Endothelial cell of umbilical vein (primary cell): ENCODE measurements at regions not wholly inside any gene's neighbourhood (a gene's known extent, or its start where the extent isn't known, plus 50 kb on each side); places are given as distances from the start of the nearest gene placed in this dataset.

Experiments
- EZH2 ChIP-seq: IDR thresholded peaks from 2 replicates; pipeline ENCODE4 v1.6.1; 2012; ENCODE audit warnings: borderline replicate concordance, low read depth, mild to moderate bottlenecking, moderate library complexity, low read length, inconsistent platforms; ENCODE audit not compliant: severe bottlenecking
- POLR2A ChIP-seq: IDR thresholded peaks from 2 replicates; pipeline ENCODE4 v1.6.1; 2012; ENCODE audit warnings: low read depth, mild to moderate bottlenecking, control low read depth, low read length
- POLR2AphosphoS5 ChIP-seq: IDR thresholded peaks from 2 replicates; pipeline ENCODE4 v1.6.1; 2012; ENCODE audit warnings: low read depth, mild to moderate bottlenecking, control low read depth, low read length, moderate library complexity; ENCODE audit not compliant: insufficient read depth
- TF ChIP-seq, protein P1 (sequence below), 2 donors: IDR thresholded peaks; 1 replicate in 1 of 2; 2 replicates in 1 of 2; pipeline ENCODE4 v1.5.1; 2011; ENCODE audit warnings: low read length in 2 of 2, mild to moderate bottlenecking in 2 of 2, moderate library complexity in 2 of 2, control low read depth in 1 of 2, inconsistent platforms in 1 of 2, low read depth in 1 of 2; ENCODE audit not compliant: insufficient read depth in 1 of 2; ENCODE audit errors: extremely low read depth in 1 of 2
- TF ChIP-seq, protein P2 (sequence below): IDR thresholded peaks from 2 replicates; pipeline ENCODE4 v1.6.1; 2011; ENCODE audit not compliant: insufficient read depth, insufficient read length

DNA sequence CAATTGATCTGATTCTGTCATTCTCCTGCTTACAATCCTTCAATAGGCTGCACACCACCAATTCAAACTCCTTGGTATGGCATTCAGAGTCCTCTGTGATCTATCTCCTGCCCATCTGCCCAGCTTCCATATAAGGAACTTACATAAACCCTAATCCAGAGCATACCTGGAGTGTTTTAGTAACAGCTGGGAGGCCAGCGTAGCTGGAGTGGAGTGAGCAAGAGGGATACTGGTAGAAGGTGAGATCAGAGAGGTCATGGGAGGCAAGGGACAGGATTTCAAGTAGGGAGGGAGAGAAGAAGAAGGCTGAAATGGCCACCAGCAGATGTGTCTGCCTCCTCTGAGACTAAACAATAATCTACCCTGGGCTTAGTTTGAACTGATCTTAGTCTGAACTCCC, 288.5 kb downstream of the MEF2C start:
- TF ChIP-seq, protein P1, sequence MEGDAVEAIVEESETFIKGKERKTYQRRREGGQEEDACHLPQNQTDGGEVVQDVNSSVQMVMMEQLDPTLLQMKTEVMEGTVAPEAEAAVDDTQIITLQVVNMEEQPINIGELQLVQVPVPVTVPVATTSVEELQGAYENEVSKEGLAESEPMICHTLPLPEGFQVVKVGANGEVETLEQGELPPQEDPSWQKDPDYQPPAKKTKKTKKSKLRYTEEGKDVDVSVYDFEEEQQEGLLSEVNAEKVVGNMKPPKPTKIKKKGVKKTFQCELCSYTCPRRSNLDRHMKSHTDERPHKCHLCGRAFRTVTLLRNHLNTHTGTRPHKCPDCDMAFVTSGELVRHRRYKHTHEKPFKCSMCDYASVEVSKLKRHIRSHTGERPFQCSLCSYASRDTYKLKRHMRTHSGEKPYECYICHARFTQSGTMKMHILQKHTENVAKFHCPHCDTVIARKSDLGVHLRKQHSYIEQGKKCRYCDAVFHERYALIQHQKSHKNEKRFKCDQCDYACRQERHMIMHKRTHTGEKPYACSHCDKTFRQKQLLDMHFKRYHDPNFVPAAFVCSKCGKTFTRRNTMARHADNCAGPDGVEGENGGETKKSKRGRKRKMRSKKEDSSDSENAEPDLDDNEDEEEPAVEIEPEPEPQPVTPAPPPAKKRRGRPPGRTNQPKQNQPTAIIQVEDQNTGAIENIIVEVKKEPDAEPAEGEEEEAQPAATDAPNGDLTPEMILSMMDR (IDR thresholded peaks at IDR 0.05; ENCODE audit: extremely low read depth in 1 of 2, insufficient read depth in 1 of 2, low read depth in 1 of 2, low read length in 2 of 2): no peak
- TF ChIP-seq, protein P2, sequence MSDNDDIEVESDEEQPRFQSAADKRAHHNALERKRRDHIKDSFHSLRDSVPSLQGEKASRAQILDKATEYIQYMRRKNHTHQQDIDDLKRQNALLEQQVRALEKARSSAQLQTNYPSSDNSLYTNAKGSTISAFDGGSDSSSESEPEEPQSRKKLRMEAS: no peak
- TF ChIP-seq EZH2 (no peak), POLR2AphosphoS5 (no peak), POLR2A (no peak)
